NCI-H1436 treated with DMSO at 0.1 percent for 48 hours (cell line): ENCODE measurements at regions not wholly inside any gene's neighbourhood (a gene's known extent, or its start where the extent isn't known, plus 50 kb on each side); places are given as distances from the start of the nearest gene placed in this dataset.

Experiments
- DNase-seq: peaks from one replicate; lab custom pipeline; 2025; lab: John Stamatoyannopoulos, UW

DNA sequence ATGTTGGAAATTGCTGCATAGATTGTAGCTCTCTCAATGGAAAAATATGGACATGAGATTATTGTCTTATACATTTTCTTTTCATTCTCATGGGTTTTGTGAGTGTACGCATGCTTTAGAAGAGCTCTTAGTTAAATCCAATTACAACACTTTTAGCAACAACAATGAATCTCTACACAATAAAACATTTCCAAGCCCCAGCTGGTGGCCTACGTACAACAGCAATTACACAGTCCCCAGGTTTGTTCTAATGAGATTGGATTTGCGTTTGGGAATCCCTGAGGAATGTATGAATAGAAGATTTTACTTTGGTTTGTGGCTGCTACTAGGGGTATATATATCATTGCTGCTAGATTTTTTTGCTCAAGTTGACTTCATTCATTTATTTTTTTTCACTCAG, 98.6 kb downstream of the FHDC1 start:
- no peak for DNase-seq

DNA sequence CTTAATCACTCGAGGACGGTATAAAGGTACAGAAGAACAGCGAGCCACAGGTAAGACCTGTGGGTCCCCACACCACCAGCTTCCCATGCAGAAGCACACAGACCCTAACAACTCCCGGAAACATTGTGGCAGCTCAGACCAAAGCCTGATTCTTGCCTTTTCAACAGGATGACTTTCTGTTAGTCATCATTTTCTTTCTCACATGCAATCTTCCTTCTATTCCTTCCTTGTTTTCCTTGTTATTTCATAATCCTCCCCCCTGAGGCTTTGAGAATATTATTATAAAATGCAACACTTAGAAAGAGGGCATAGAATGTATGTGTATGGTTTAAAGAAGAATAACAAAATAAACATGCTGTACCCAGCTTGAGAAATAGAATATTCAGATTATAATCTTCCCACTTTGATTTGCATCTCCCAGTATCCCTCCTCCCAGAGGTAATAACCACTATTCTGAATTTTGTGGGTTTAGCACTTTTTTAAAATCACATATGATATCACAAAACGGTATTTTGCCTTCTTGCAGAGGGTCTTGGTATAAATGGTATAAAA, 100.9 kb downstream of the FHDC1 start:
- no peak for DNase-seq

DNA sequence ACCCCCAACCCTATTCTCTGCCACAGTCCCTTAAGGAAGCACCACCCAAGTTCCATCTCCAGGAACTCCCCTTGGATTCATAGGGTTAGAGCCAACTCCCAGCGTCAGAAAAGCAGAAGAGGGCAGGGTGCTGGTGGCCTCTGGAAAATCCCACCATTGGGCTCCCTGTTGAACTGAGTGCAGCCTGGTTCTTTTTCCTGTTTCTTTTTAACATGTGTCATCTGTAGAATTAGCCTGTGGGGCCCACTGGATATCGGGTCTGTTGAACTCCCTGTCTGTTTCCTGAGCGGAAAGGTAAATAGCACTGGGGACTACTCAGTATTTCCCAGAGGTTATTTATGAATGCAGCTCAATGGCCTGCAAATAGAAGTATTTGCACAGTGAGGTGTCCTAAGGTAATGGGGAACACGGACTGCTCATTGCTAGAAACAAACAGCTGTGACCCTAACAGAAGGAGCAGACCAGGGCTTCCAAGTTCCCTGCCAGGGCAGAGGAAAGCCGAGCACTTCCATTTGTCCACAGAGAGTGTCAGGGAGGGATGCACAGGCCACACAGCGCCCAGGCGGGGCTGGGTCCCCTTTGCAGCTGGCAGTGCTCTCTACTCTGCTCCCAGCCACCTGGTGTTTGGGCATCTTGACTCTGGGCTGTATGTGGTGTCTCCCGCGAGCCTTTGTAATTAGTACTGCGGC, 102.6 kb downstream of the FHDC1 start:
- DNase-seq = no peak

DNA sequence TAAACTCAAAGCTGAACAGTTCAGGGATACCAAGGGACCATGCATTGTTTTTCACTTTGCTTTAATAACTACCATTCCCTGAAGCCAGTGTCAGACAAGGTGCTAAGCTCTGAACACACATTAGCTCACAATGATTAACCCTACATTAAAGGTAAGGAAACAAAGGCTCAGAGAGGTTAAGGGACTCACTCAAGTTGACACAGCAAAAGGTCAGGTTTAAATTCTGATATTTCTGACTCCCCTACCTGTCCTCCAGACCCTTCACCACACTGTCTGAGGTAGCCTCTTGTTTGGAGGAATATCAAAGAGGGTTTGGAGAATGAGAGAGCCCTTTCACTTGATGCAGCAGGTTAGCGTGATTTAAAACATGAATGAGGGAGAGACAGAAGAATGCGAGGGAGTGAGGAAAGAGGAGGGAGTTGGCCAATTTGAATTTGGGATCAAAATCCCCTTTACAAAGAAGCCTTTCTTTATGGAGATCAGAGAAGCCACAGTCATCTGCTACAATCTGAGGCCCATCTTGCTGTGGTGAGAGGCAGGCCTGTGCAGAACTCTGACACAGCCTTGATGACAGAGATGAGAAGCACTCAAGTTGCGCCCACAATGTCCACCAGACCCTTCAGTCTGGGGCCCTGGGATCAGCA, 103.5 kb downstream of the FHDC1 start:
- DNase-seq = no peak

DNA sequence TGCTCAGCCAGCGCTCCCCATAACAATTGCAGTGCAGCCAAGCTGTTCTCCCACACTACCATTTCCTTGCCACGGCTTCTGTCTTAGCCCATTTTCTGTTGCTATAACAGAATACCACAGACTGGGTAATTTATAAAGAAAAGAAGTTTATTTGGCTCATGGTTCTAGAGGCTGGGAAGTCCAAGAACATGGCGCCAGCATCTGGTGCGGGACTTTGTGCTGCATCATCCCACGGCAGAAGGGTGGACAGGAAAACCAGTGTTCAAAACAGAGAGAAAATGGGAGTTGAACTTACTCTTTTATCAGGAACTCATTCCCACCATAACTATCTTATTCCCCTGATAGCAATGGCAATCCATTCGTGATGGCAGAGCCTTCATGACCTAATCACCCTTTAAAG, 104.6 kb downstream of the FHDC1 start:
- DNase-seq = no peak

DNA sequence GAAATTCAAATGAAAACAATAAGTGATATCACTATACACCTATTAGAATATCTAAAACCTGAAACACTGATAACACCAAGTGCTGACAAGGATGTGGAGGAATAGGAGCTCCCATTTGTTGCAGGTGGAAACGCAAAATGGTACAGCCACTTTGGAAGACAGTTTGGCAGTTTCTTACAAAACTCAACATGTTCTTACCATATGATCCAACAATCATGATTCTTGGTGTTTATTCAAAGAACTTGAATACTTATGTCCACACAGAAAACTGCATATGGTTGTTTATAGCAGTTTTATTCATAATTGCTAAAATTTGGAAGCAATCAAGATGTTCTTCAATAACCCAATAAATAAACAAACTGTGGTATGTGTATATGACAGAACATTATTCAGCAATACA, 107.9 kb downstream of the FHDC1 start:
- no peak for DNase-seq

DNA sequence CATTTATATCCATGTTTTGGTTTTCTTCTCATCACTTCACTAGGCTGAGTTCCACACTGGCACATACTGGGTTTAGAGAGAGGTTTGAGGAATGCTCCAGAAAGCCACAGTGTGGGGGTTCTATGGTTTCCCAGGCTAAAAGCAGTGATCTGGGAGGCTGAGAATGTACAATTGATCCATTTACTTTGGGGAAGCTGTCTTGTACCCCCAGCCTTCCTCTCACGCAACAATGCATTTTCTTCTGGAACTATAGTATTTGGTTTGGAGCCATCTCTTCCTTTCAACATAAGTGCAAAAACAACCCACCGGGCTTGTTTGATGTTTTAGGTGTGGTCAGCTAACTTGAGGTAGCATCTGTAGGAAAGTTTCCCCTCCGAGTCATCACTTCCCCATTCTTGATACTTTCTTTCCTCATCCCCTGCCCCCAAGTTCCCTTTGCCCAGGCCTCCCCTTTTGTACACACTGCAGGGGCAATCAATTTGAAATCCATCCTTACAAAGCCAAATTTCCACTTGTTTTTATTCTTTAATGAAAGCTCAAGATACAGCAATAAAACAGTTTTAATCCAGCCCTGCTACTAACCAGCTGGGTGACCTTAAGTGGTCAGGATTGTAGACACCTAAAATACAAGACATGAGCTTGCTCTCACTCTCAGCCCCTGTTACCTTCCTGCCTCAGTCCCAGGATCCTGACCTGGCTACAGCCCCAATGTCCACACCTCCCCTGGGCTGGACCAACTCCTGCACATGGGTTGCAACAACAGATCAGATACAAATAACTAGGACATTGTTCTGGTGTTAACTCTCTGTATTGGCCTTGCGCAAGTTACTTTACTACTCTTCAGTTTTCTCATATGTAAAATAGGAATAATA, 109.2 kb downstream of the FHDC1 start:
- DNase-seq = no peak

DNA sequence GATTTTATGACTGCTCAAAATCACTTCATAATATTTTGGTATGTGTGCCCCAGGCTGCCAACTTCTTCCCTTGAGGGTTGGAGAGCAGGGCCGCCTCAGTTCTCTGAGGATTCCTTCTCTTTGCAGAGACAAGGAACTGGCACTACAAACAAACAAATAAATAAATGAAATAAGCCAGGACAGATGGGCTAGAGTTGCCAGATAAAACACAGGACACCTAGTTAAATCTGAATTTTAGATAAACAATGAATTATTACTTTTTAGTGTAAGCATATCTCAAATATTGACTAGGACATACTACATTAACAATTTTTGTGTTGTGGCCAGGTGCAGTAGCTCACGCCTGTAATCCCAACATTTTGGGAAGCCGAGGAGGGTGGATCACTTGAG, 122.5 kb downstream of the FHDC1 start:
- DNase-seq = no peak

DNA sequence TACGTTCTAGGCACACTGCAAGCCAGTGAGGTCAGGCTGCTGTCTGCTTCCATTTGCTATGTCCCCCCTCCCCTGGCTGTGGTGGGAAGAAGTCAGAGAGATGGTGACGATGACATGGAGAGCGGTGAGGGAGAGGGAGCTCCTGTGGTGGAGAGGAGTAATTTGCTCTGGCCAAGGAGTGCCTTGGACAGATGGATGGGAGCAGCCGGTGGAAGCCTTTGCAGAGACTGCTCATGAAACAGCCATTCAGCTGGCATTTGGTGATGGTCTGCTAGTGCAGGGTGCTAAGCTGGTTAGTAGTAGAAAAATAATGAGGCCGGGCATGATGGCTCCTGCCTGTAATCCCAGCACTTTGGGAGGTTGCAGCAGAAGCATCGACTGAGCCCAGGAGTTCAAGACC, 124.1 kb downstream of the FHDC1 start:
- DNase-seq = no peak

DNA sequence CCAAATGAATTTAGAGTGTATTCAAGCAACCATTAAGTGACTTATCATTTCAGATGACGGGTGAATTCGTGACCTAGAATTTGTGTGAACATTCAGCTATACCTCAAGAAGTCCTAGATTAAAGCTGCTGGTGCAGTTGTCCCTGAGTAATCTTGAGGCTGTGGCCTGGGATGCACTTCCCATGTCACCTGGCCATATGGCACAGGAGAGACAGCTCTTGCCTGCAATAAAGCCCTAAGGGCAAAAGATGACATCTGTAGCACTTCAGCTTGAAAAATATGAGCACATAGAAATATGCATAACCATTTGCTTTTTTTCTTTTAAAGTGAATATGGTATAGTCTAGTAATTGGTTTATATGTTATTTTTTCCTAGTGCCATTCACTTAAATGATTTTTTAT, 125.8 kb downstream of the FHDC1 start:
- DNase-seq = no peak

DNA sequence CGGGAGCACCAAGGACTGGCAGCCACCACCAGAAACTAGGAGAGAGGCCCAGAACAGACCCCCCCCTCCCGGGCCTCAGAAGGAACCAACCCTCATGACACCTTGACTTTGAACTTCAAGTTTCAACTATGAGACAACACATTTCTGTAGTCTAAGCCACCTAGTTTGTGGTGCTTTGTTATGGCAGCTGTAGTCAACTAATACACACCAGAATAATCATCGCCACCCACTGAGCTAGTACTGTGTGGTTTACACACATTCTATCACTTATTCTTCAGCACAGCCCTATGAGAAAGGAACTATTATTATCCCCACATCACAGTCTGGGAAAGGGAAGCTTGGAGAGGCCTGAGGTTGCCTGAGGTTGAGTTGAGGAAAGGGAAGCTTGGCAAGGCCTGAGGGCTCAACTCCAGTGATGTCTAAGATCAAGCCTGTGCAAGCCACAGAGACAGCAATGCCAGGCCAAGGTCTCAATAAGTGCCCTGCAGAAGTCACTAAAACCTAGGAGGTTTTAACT, 126.6 kb downstream of the FHDC1 start:
- no peak for DNase-seq

DNA sequence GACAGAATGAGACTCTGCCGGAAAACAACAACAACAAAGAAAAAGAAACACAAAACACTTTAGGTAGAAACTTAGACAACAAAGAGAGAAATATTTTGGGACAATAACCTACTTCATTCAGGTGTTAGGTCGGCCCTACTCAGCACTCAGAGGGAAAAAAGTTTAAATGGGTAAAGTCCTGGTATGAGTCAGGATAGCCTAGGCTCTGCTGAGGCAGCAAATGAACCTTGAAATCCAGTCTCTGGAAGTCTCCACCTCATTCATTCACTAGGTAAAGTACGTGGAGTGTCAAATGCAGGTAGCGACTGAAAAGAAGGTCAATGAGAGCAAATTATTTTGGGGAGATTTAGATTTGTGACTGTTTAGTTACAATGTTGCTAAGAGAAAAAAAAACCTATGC, 127.4 kb downstream of the FHDC1 start:
- DNase-seq = no peak

DNA sequence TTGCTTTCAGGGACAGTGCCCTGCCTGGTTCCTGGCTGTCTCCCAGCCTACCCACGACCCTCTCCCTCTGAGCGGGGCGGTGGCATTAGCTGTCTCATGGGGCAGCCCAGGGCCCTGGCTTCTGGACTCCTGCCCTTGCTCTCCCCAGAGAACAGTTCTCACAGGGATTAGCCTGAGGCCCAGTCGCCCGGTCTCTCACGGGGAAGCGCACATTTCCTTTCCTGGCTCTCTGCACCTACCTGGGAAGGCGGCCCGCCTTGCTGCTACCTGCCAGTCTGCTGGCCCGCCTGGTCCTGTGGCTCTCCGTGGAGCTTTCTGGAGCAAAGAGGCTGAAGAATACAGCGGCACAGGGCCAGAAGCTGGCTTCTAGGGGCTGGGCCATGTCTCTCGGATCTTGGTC, 128.4 kb downstream of the FHDC1 start:
- no peak for DNase-seq

DNA sequence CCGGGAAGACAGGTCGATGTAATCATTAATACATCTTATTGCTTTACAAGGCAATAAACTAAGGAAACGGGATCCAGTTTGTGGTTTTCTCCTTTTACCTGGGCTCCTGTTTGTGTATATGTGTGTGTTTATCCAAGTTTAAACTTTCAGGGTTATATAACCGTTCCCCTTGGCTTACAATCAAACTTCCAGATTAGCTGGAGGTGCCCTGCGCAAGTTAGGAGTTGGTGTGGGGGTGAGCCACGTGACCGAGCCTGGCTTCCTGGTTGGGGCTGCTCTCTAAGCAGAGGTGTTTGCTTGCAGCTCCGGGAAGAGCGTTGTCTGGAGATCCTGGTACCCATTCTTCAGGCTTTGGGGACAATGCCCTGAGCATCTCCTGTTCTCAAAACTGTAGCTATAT, 129.2 kb downstream of the FHDC1 start:
- no peak for DNase-seq

DNA sequence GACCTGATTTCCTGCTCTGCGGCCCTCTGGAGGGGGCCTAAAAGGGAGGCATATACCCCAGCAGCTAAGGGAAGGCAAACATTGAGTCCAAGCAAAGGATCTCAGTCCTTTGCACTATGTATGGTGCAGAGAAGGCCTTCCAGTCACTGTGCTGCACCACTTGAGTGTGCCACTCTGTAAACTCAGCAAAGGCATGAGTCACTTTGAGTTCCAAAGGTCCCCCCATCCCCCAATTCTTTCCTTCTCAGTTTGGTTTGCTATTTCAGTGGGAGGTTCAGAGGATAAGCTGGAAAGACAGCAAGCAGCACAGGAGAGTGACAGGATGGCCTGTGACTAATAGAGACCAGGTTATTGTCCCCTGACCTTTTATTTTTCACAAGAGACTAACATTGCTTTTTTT, 131.3 kb downstream of the FHDC1 start:
- no peak for DNase-seq

DNA sequence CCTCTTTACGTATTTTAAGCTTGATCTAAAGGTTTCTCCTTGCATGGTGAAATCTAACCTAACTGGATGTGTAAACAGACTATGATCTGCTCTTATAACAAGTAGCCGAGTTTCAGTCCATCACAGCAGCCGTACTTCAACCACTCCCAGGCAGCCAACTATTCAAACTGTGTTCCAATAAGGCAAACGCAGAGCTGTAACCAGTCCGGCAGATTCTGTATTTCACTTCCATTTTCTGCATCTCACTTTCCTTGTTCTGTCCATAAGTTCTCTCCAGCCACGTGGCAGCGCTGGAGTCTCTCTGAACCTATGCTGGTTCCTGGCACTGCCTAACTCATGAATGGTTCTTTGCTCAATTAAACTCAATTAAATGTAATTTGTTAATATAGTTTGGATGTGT, 132.6 kb downstream of the FHDC1 start:
- no peak for DNase-seq

DNA sequence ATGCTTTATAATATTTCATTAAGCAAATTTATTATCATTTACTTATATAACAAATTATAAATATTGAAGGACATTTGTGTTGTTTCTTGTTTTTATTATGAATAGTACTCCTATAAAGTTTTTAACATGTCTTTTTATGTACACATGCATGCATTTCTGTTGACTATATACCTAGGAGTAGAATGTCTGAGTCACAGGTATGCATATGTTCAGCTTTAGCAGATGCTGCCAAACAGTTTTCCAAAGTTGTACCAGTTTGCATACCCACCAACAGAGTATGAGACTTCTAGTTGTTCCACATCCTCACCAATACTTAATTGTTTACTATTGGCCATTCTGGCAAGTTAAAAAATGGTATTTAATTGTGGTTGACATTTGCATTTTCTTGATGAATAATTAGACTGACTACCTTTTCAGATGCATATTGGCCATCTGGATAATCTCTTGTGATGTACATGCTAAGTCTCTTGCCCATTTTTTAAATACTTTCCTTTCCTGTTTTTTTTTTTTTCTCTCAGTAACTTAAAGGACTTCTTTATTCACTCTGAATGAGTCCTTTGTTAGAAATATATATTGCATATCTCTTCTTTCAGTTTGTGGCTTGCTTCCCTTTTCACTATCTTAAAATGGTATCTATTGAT, 132.2 kb upstream of the TRIM2 start:
- no peak for DNase-seq

DNA sequence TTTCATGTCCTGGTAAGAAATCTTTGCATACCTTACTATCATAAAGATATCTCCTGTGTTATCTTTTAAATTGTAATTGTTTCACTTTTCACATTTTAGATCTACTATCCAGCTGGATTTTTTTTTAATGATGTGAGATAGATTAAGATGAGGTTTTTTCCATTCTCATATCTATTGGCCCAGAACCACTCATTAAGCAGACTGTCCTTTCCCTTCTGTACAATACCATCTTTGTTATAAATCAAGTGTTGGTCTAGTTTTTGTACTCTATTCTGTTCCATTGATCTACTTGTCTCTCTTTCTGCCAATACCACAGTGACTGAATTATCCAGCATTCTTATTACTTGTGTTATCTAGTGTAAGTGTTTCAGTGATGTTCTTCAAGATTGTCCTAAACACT, 131.6 kb upstream of the TRIM2 start:
- DNase-seq = no peak

DNA sequence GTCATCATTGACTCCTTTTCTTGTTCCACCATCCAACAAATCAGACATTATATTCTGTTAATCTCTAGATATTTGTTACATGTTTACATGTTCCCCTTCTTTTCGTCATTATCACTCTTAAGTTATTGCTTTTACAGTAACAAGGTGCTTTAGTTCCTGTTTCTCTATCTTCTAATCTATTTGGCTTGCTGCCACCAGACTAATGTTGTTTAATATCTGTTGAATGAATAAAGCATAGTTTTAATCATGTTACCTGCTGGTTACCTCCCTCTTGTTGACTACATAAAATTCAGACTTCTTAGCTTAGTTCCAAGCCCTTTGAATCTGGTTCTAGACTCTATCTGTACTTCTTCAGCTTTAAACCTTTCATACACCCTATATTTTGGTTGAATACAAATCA, 129.8 kb upstream of the TRIM2 start:
- no peak for DNase-seq

DNA sequence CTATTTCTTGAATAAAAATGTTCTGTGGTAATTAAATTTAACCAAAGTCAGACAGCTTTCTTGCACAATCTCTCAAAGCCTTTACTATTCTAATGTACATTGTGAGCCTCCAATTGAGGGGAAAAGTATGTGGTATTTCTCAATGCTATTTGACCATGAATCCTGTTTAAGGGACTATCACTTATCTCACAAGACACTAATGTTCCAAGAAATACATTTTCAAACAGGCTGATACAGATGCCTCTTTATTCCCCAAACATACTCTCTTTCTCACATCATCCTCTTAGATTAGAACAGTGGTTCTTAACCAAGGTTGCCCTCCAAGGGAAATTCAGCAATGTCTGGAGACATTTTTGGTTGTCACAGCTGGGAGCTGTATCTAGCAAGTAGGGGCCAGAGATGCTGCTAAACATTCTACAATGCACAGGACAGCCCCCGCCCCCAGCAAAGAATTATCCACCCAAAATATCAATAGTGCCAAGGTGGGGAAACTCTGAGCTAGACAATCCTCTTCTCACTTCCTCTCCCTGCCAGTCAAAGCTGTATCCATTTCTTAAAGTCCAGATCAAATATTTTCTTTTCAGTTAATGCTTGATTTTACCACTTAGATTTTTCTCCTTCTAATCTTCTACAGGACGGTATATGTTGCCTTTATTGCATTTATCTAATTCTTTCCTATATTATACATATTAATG, 129.2 kb upstream of the TRIM2 start:
- DNase-seq = no peak

DNA sequence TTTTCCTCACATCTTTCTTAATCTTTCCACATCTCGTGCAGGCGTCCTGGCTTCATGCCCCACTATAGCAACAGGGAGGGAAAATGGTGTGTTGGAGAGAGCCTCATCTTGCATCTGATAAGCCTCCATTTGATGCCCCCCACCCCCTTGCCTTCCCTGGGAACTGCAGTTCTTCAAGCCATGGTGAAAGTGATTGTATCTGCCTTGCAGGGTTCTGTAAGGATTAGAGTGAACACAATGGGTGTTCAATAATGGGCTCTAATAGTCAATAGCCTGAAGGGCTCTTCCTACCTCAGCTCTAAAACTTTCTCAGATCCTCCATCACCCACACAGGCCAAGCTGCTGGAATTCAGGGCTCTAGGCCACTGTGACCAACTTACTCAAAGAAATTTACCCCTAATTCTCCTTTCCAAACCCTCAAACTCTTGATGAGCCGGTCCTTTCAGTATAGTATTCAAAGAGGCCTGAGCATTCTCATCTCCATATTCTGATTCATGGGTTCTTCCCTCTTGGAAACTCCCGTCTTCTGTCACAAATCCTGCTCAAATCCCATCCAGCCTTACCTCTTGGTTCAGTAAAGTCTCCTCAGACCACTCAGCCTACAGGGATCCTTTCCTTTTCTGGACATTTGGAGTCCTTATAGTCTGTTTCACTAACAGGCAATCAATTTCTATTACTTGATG, 128.3 kb upstream of the TRIM2 start:
- no peak for DNase-seq
